Heart right ventricle (tissue), 16 donors: ENCODE measurements at regions not wholly inside any gene's neighbourhood (a gene's known extent, or its start where the extent isn't known, plus 50 kb on each side); places are given as distances from the start of the nearest gene placed in this dataset.

Experiments
- ATAC-seq, 8 donors: fragments of 200-7000 bp; cut with Tn5 transposase; one replicate each; pipeline ENCODE4 v1.9.1; 2020; ENCODE audit warnings: mild to moderate bottlenecking in 8 of 8, moderate library complexity in 8 of 8, moderate number of reproducible peaks in 1 of 8
- DNase-seq, 2 donors: peaks; one replicate each; pipeline ENCODE4 v3.0.0-alpha.2; 2020
- H3K27ac ChIP-seq, 10 donors: fragments of 200-600 bp; sonication (generic) in 2 of 10; one replicate each; pipeline versions ENCODE4 v1.5.0 to v1.8.0; 2020 to 2022; ENCODE audit warnings: mild to moderate bottlenecking in 3 of 10
- H3K27me3 ChIP-seq, 7 donors: fragments of 200-600 bp; one replicate each; pipeline ENCODE4 v1.8.0; 2021 to 2022; ENCODE audit warnings: mild to moderate bottlenecking in 2 of 7
- H3K36me3 ChIP-seq, 9 donors: fragments of 200-600 bp; sonication (generic) in 1 of 9; one replicate each; pipeline versions ENCODE4 v1.5.0 to v1.8.0; 2020 to 2022; ENCODE audit warnings: mild to moderate bottlenecking in 2 of 9
- H3K4me1 ChIP-seq, 9 donors: fragments of 200-600 bp; sonication (generic) in 1 of 9; one replicate each; pipeline versions ENCODE4 v1.5.0 to v1.8.0; 2020 to 2022; ENCODE audit warnings: mild to moderate bottlenecking in 4 of 9
- H3K4me3 ChIP-seq, 10 donors: fragments of 200-600 bp; sonication (generic) in 2 of 10; one replicate each; pipeline versions ENCODE4 v1.5.0 to v1.8.0; 2020 to 2022; ENCODE audit warnings: mild to moderate bottlenecking in 7 of 10, moderate library complexity in 2 of 10
- H3K9me3 ChIP-seq, 11 donors: fragments of 200-600 bp in 10 of 11; sonication (generic) in 2 of 11; one replicate each; pipeline versions ENCODE4 v1.5.0 to v1.8.0; 2013 to 2022; ENCODE audit warnings: mild to moderate bottlenecking in 2 of 11, control low read depth in 1 of 11, moderate library complexity in 1 of 11
- WGBS, 2 donors: extraction: QIAGEN DNeasy Blood & Tissue Kit; methylation state at CpG; one replicate each; pipeline ENCODE4 v1.1.7; 2013; ENCODE audit warnings: inconsistent platforms in 1 of 2; 5-methylcytosine and 5-hydroxymethylcytosine counted together
- intact Hi-C, 10 donors: fragments of 100-400 bp; cut with DNase I; formaldehyde crosslinking; loops; one replicate each; pipeline versions ENCODE4 v1.11.1 to v1.14.2; 2022
- TF ChIP-seq, protein P1 (sequence below), 9 donors: fragments of 200-600 bp; sonication (generic) in 2 of 9; IDR thresholded peaks; one replicate each; pipeline versions ENCODE4 v1.5.0 to v1.8.0; 2021 to 2022; ENCODE audit warnings: antibody characterized with exemption in 9 of 9, mild to moderate bottlenecking in 5 of 9, moderate library complexity in 1 of 9
- donor health status: Arrhythmogenic right ventricular cardiomyopathy.
- donor health status: ischemic (EF 13 %, LVEDD 7.1; RV severe dilation, severe dysfunction).
- donor health status: healthy with polysubstance abuse.
- donor health status: DM: no; HTN: yes; CAD: no.
- donor health status: DM: no; HTN: no; CAD: no.
- donor health status: ischemic (EF 25% LVEDD 6.9; RV normal size, moderate dysfunction).
- donor health status: ischemic (EF 25% LVEDD 5.7; RV mildly dilated, moderate dysfunction).
- donor health status: healthy.
- donor health status: DM: yes; HTN: yes; CAD: no.
- donor health status: Ischemic cardiomyopathy.
- donor health status: ischemic (EF 35%, LVEDD 5.7; RV mildly dilated, moderate dysfunction).
- donor health status: nonischemic (EF 11% LVEDD 7.7; RV severe dilation, severe dysfunction).
- donor health status: DM: yes; HTN: yes; CAD: no.
- donor health status: PGD.
- donor health status: ischemic (EF 29% LVEDD 5.4; RV normal size, mild dysfunction).
- donor health status: nonischemic (EF 23%, LVEDD 6.1; RV moderate dilation, normal function).

DNA sequence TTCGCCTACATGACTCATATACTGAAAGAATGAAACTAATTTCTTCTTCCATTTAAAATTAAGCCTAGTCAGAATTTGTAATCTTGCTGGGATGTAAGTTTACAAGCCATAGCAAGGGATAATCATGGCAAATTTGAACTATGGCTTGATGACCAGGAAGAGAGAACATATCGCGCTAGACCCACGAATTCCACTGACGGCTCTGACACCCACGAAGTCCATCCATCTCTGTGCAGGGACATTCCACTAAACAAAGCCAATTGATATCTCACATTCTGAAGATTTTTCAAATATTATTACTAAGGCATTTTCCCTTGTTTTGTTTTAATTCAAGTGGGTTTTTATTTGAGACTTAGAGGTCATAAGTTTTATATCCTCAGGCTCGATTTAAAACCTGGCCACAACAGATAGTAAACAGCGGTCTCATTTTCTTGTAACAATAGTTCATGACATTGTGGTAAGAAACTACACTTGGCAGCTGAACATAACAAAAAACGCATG is 113.0 kb downstream of the QPCT start:
- DNase-seq, result no peak
- TF ChIP-seq, protein P1, sequence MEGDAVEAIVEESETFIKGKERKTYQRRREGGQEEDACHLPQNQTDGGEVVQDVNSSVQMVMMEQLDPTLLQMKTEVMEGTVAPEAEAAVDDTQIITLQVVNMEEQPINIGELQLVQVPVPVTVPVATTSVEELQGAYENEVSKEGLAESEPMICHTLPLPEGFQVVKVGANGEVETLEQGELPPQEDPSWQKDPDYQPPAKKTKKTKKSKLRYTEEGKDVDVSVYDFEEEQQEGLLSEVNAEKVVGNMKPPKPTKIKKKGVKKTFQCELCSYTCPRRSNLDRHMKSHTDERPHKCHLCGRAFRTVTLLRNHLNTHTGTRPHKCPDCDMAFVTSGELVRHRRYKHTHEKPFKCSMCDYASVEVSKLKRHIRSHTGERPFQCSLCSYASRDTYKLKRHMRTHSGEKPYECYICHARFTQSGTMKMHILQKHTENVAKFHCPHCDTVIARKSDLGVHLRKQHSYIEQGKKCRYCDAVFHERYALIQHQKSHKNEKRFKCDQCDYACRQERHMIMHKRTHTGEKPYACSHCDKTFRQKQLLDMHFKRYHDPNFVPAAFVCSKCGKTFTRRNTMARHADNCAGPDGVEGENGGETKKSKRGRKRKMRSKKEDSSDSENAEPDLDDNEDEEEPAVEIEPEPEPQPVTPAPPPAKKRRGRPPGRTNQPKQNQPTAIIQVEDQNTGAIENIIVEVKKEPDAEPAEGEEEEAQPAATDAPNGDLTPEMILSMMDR (IDR thresholded peaks at IDR 0.05), result no peak
- ATAC-seq, result no peak
- Histone ChIP-seq H3K9me3 (no peaks in the 10 kb centered on the region), H3K4me3 (no peak overlapping the region), H3K36me3 (no peaks in the 10 kb centered on the region), H3K4me1 (peaks cover 0 to 57% (median 15%) of the 10 kb centered on the region in 9 donors), H3K27ac (no peak overlapping the region), H3K27me3 (no peaks in the 10 kb centered on the region)
- 80 to 81% methylated on average over 9 of the region's 9 CpGs for WGBS, 2 donors
- intact Hi-C loops, result no loop called here

DNA sequence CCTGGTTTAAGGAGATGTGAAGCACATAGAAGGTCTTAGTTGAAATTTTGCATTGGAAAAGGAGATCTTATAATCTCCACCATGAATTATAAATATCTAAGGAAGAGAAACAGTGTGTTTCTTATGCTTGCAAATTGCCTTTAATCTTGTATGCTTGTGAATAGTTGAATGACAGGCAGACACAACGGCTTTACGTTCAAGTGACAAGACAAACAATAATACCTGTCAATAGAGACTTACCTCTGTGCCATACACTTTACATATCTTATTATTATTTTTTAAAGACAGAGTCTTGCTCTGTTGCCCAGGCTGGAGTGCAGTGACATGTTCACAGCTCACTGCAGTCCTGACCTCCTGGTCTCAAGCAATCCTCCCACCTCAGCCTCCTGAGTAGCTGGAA is 113.7 kb downstream of the QPCT start:
- DNase-seq, result no peak
- TF ChIP-seq, protein P1 (IDR thresholded peaks at IDR 0.05), result no peak
- Histone ChIP-seq H3K27me3 (no peaks in the 10 kb centered on the region), H3K4me3 (no peak overlapping the region), H3K36me3 (no peaks in the 10 kb centered on the region), H3K9me3 (no peaks in the 10 kb centered on the region), H3K4me1 (peaks cover 0 to 53% (median 15%) of the 10 kb centered on the region in 9 donors), H3K27ac (no peak overlapping the region)
- intact Hi-C loops, result no loop called here
- WGBS, 2 donors, result 97 to 98% methylated on average over 2 of the region's 2 CpGs
- no peak for ATAC-seq

DNA sequence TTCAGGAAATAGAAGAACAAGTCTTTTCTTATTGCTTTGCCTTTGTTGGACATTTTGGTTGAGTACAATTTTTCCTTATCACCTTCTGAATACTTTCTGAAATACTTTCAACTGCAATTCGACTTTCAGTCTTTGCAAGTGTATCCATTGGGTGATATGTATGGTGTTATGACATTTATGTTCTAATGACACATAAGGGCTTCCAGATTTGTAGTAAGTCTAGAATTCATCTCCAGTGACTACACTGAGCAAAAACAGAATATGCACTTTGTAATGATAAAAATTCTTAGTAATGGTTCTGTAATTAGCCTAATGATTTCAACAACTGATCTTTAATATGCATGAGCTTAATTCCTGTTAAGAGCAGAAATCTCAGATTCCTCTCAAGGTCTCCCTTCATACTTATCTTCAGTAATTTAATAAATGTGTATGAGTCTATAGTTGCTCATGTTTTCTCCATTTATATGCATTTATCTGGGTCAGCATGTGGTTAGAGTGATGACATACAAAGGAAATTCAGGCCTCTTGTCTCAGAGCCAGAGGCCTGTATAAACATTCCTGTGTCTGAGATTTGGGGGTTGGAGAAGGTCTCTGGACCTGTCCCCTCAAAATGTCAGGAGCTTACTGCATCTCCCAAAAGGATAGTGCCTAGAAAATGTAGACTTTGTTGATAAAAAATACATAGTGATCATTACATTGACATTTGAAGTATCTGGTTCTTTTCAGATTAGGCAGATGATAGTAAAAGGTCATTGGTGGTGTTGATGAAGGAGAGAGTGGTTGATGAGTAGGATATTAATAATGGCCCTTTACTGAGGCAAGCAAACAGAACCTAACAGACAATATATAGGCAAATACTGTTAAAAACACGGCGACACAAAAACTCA is 114.9 kb downstream of the QPCT start:
- 31 to 52% methylated on average over 3 of the region's 3 CpGs for WGBS, 2 donors
- no peak overlapping the region for H3K4me3 ChIP-seq
- H3K9me3 ChIP-seq, result no peaks in the 10 kb centered on the region
- H3K27me3 ChIP-seq, result no peaks in the 10 kb centered on the region
- H3K36me3 ChIP-seq, result no peaks in the 10 kb centered on the region
- TF ChIP-seq, protein P1 (IDR thresholded peaks at IDR 0.05), result no peak
- ATAC-seq (peak in 2 of 8 donors; percentile 33 to 37), DNase-seq (no peak)
- peaks cover 0 to 50% (median 15%) of the 10 kb centered on the region in 9 donors for H3K4me1 ChIP-seq
- intact Hi-C loops, result no loop called here
- H3K27ac ChIP-seq, result peak overlapping the region in 5 of 10 donors; percentile 37 to 70 (median 41)

DNA sequence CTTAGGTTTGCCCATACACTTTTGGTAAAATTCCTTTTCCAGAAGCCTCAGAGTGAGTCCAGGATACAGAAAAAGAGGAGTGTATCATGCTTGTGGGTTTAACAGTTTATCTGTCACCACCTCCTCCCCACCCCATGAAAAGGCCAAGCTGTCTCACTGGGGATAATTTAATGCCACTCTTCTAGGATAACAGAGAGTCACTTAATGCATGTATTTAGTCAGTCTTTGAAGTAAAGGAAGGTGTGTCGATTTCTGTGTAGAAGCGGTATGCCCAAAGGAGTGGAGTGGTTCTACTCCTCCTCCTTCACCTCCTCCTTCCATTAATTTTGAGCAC is 116.4 kb downstream of the QPCT start:
- DNase-seq, result no peak
- intact Hi-C loops, result no loop called here
- TF ChIP-seq, protein P1 (IDR thresholded peaks at IDR 0.05), result no peak
- Histone ChIP-seq H3K4me1 (peaks cover 0 to 39% (median 15%) of the 10 kb centered on the region in 9 donors), H3K36me3 (no peaks in the 10 kb centered on the region), H3K4me3 (no peak overlapping the region), H3K9me3 (no peaks in the 10 kb centered on the region), H3K27me3 (no peaks in the 10 kb centered on the region), H3K27ac (peak overlapping the region in 3 of 10 donors; percentile 3 to 27 (median 17))
- ATAC-seq, result no peak
- WGBS, 2 donors, result 89 to 93% methylated on average over 2 of the region's 2 CpGs
